Liver (tissue), 8 donors: ENCODE measurements at regions not wholly inside any gene's neighbourhood (a gene's known extent, or its start where the extent isn't known, plus 50 kb on each side); places are given as distances from the start of the nearest gene placed in this dataset.

Source experiments
- DNase-seq: peaks from one replicate; pipeline ENCODE4 v3.0.0-alpha.2; 2017; ENCODE audit warnings: low spot score
- H3K27ac ChIP-seq, 2 donors: one replicate each; pipeline ENCODE4 v1.7.0; 2013; ENCODE audit warnings: inconsistent platforms in 2 of 2, low read length in 2 of 2, control low read depth in 1 of 2, low read depth in 1 of 2, mild to moderate bottlenecking in 1 of 2
- H3K27me3 ChIP-seq, 4 donors: one replicate each; pipeline versions ENCODE4 v1.6.1 to v1.7.0; 2013; ENCODE audit warnings: low read length in 3 of 4, inconsistent platforms in 1 of 4, mild to moderate bottlenecking in 1 of 4, moderate library complexity in 1 of 4; ENCODE audit not compliant: control insufficient read depth in 4 of 4, insufficient read depth in 4 of 4
- H3K36me3 ChIP-seq, 4 donors: one replicate each; pipeline versions ENCODE4 v1.6.1 to v1.7.0; 2013; ENCODE audit warnings: low read length in 3 of 4, mild to moderate bottlenecking in 3 of 4, low read depth in 1 of 4, moderate library complexity in 1 of 4; ENCODE audit not compliant: control insufficient read depth in 4 of 4, insufficient read depth in 3 of 4
- H3K4me1 ChIP-seq, 4 donors: one replicate each; pipeline versions ENCODE4 v1.6.1 to v1.7.0; 2013; ENCODE audit warnings: low read length in 3 of 4, mild to moderate bottlenecking in 3 of 4, moderate library complexity in 1 of 4; ENCODE audit not compliant: control insufficient read depth in 4 of 4, insufficient read depth in 4 of 4
- H3K4me3 ChIP-seq, 3 donors: one replicate each; pipeline versions ENCODE4 v1.6.1 to v1.7.0; 2013; ENCODE audit warnings: low read length in 3 of 3, control low read depth in 1 of 3, low read depth in 1 of 3, mild to moderate bottlenecking in 1 of 3
- H3K9ac ChIP-seq, 2 donors: one replicate each; pipeline ENCODE4 v1.7.0; 2013; ENCODE audit warnings: low read length in 2 of 2, mild to moderate bottlenecking in 2 of 2, moderate library complexity in 2 of 2, control low read depth in 1 of 2, low read depth in 1 of 2
- H3K9me3 ChIP-seq, 4 donors: one replicate each; pipeline versions ENCODE4 v1.6.1 to v1.7.0; 2013; ENCODE audit warnings: low read length in 3 of 4; ENCODE audit not compliant: control insufficient read depth in 4 of 4
- ATF3 ChIP-seq: IDR thresholded peaks from 2 replicates; pipeline ENCODE4 v1.6.1; 2016; ENCODE audit warnings: antibody characterized with exemption
- CTCF ChIP-seq: fragments of 150-350 bp; IDR thresholded peaks from 2 replicates; pipeline ENCODE4 v1.5.1; 2017; ENCODE audit warnings: improper control_type of control experiment, low read depth, low read length; ENCODE audit not compliant: missing input control
- EGR1 ChIP-seq, 2 donors: IDR thresholded peaks; 2 replicates each; pipeline ENCODE4 v1.6.1; 2016 to 2018; ENCODE audit warnings: antibody characterized with exemption in 2 of 2, low read depth in 2 of 2
- FOXA1 ChIP-seq: IDR thresholded peaks from 2 replicates; pipeline ENCODE4 v1.6.1; 2016; ENCODE audit warnings: antibody characterized with exemption
- FOXA2 ChIP-seq: IDR thresholded peaks from 2 replicates; pipeline ENCODE4 v1.6.1; 2016; ENCODE audit warnings: antibody characterized with exemption
- GABPA ChIP-seq, 2 donors: IDR thresholded peaks in 1 of 2; conservative IDR thresholded peaks in 1 of 2; 2 replicates each; pipeline ENCODE4 v1.6.1; 2016; ENCODE audit warnings: antibody characterized with exemption in 2 of 2, mild to moderate bottlenecking in 1 of 2, moderate library complexity in 1 of 2
- HNF4A ChIP-seq, 2 donors: conservative IDR thresholded peaks; 2 replicates each; pipeline ENCODE4 v1.6.1; 2016; ENCODE audit warnings: antibody characterized with exemption in 2 of 2, mild to moderate bottlenecking in 2 of 2
- HNF4G ChIP-seq: IDR thresholded peaks from 2 replicates; pipeline ENCODE4 v1.6.1; 2016; ENCODE audit warnings: antibody characterized with exemption
- JUND ChIP-seq, 2 donors: IDR thresholded peaks; 2 replicates each; pipeline ENCODE4 v1.6.1; 2016; ENCODE audit warnings: antibody characterized with exemption in 2 of 2
- MAX ChIP-seq: IDR thresholded peaks from 2 replicates; pipeline ENCODE4 v1.6.1; 2016; ENCODE audit warnings: antibody characterized with exemption
- NR2F2 ChIP-seq: IDR thresholded peaks from 2 replicates; pipeline ENCODE4 v1.6.1; 2016; ENCODE audit warnings: antibody characterized with exemption
- RAD21 ChIP-seq, 2 donors: IDR thresholded peaks; 2 replicates each; pipeline ENCODE4 v1.6.1; 2016; ENCODE audit warnings: antibody characterized with exemption in 2 of 2, mild to moderate bottlenecking in 2 of 2
- REST ChIP-seq: IDR thresholded peaks from 2 replicates; pipeline ENCODE4 v1.6.1; 2016; ENCODE audit warnings: antibody characterized with exemption, mild to moderate bottlenecking
- RXRA ChIP-seq, 2 donors: IDR thresholded peaks; 2 replicates each; pipeline ENCODE4 v1.6.1; 2017 to 2018; ENCODE audit warnings: antibody characterized with exemption in 2 of 2, mild to moderate bottlenecking in 1 of 2
- SP1 ChIP-seq: IDR thresholded peaks from 2 replicates; pipeline ENCODE4 v1.6.1; 2018; ENCODE audit warnings: antibody characterized with exemption, mild to moderate bottlenecking
- TAF1 ChIP-seq: conservative IDR thresholded peaks from 2 replicates; pipeline ENCODE4 v1.6.1; 2016; ENCODE audit warnings: antibody characterized with exemption, mild to moderate bottlenecking
- YY1 ChIP-seq: IDR thresholded peaks from 2 replicates; pipeline ENCODE4 v1.6.1; 2016; ENCODE audit warnings: antibody characterized with exemption, mild to moderate bottlenecking
- ZBTB33 ChIP-seq: IDR thresholded peaks from 2 replicates; pipeline ENCODE4 v1.6.1; 2016; ENCODE audit warnings: antibody characterized with exemption
- WGBS: extraction: QIAGEN DNeasy Blood & Tissue Kit; methylation state at CpG from one replicate; pipeline ENCODE4 v1.1.7; 2013; 5-methylcytosine and 5-hydroxymethylcytosine counted together
- donor health status: healthy.
- donor health status: healthy.
- donor health status: healthy.
- donor health status: healthy.
- donor health status: healthy.

GRCh38 chr2:122447237-122447636 lies 691.8 kb downstream of the TSN start:
- H3K27me3 ChIP-seq = no peaks in the 10 kb centered on the region
- peaks cover 0 to 12% (median 1%) of the 10 kb centered on the region in 4 donors for H3K4me1 ChIP-seq
- no peak for DNase-seq
- no peak overlapping the region for H3K9ac ChIP-seq
- 97% methylated on average over 2 of the region's 2 CpGs for WGBS
- H3K36me3 ChIP-seq = no peaks in the 10 kb centered on the region
- H3K4me3 ChIP-seq = no peak overlapping the region
- H3K9me3 ChIP-seq = no peaks in the 10 kb centered on the region
- no peak overlapping the region for H3K27ac ChIP-seq
- TF ChIP-seq FOXA2 (no peak), SP1 (no peak), HNF4A (conservative IDR thresholded peaks at IDR 0.05) (no peak), TAF1 (no peak)

GRCh38 chr2:122451040-122451439 lies 695.6 kb downstream of the TSN start:
- H3K9ac ChIP-seq = no peak overlapping the region
- H3K4me1 ChIP-seq = peaks cover 0 to 5% (median 0%) of the 10 kb centered on the region in 4 donors
- H3K36me3 ChIP-seq = no peaks in the 10 kb centered on the region
- WGBS = 46% methylated on average over 4 of the region's 4 CpGs
- DNase-seq = no peak
- H3K27ac ChIP-seq = no peak overlapping the region
- TF ChIP-seq JUND (IDR thresholded peaks at IDR 0.05) (no peak), RAD21 (IDR thresholded peaks at IDR 0.05) (peak; percentile 90 to 94), FOXA2 (no peak), SP1 (no peak), CTCF (peak; percentile 70)
- no peak overlapping the region for H3K4me3 ChIP-seq
- no peaks in the 10 kb centered on the region for H3K27me3 ChIP-seq
- H3K9me3 ChIP-seq = peaks cover 0 to 2% (median 0%) of the 10 kb centered on the region in 4 donors

- TF ChIP-seq CTCF (no peak), TAF1 (no peak), HNF4G (no peak), REST (no peak), ZBTB33 (no peak), YY1 (no peak), EGR1 (IDR thresholded peaks at IDR 0.05; ENCODE audit: low read depth in 2 of 2) (no peak), MAX (no peak), FOXA1 (no peak), NR2F2 (no peak), ATF3 (no peak), FOXA2 (no peak), GABPA (IDR thresholded peaks at IDR 0.05 in 1 of 2, conservative IDR thresholded peaks at IDR 0.05 in 1 of 2) (no peak), RXRA (IDR thresholded peaks at IDR 0.05) (no peak), RAD21 (IDR thresholded peaks at IDR 0.05) (no peak), JUND (IDR thresholded peaks at IDR 0.05) (no peak), HNF4A (conservative IDR thresholded peaks at IDR 0.05) (no peak), SP1 (no peak)
- DNase-seq = no peak
- 58% methylated on average over 1 of the region's 1 CpG for WGBS
- H3K27ac ChIP-seq = no peak overlapping the region
- H3K4me3 ChIP-seq = no peak overlapping the region
- H3K4me1 ChIP-seq = peaks cover 0 to 5% (median 0%) of the 10 kb centered on the region in 4 donors
- H3K9ac ChIP-seq = no peak overlapping the region
- H3K9me3 ChIP-seq = peaks cover 0 to 2% (median 0%) of the 10 kb centered on the region in 4 donors
- no peaks in the 10 kb centered on the region for H3K36me3 ChIP-seq
- no peaks in the 10 kb centered on the region for H3K27me3 ChIP-seq
These were observed 696.2 kb downstream of the TSN start for GRCh38 chr2:122451697-122452096.
